Breast epithelium (tissue), 4 donors: ENCODE measurements at regions not wholly inside any gene's neighbourhood (a gene's known extent, or its start where the extent isn't known, plus 50 kb on each side); places are given as distances from the start of the nearest gene placed in this dataset.
"Not testable (repeated sequence)": the region's sequence is repeated elsewhere in the genome, so short reads cannot be mapped to it uniquely, and the experiment has no call there.

Experiments used
- DNase-seq, 2 donors: peaks; one replicate each; pipeline ENCODE4 v3.0.0-alpha.2; 2019; ENCODE audit warnings: low spot score in 2 of 2
- H3K27ac ChIP-seq, 2 donors: fragments of 200-600 bp; sonication (generic) in 1 of 2; one replicate each; pipeline ENCODE4 v1.5.1; 2016 to 2019; ENCODE audit warnings: mild to moderate bottlenecking in 1 of 2
- H3K27me3 ChIP-seq, 2 donors: fragments of 200-600 bp; sonication (generic) in 1 of 2; one replicate each; pipeline versions ENCODE4 v1.5.1 to v1.6.0; 2017 to 2019; ENCODE audit warnings: control low read depth in 1 of 2, mild to moderate bottlenecking in 1 of 2
- H3K36me3 ChIP-seq: fragments of 200-600 bp; one replicate; pipeline ENCODE4 v1.5.1; 2019
- H3K4me1 ChIP-seq, 2 donors: fragments of 200-600 bp; sonication (generic); one replicate each; pipeline ENCODE4 v1.5.1; 2016 to 2019; ENCODE audit warnings: control low read depth in 1 of 2
- H3K4me3 ChIP-seq, 3 donors: fragments of 200-600 bp; sonication (generic); 1 replicate in 2 of 3; 2 replicates in 1 of 3; pipeline ENCODE4 v1.5.1; 2016 to 2019; ENCODE audit warnings: mild to moderate bottlenecking in 3 of 3, moderate library complexity in 2 of 3
- H3K9me3 ChIP-seq, 2 donors: fragments of 200-600 bp; sonication (generic) in 1 of 2; one replicate each; pipeline ENCODE4 v1.5.1; 2016 to 2019; ENCODE audit warnings: control low read depth in 1 of 2
- POLR2A ChIP-seq: fragments of 450-650 bp; IDR thresholded peaks from one replicate; pipeline ENCODE4 v1.6.1; 2016; ENCODE audit warnings: antibody characterized with exemption, mild to moderate bottlenecking, moderate library complexity
- POLR2AphosphoS5 ChIP-seq, 3 donors: sonication (generic); formaldehyde crosslinking; IDR thresholded peaks; one replicate each; pipeline ENCODE4 v1.6.1; 2017; ENCODE audit warnings: antibody characterized with exemption in 3 of 3
- intact Hi-C: fragments of 100-400 bp; cut with DNase I; formaldehyde crosslinking; loops from one replicate; pipeline ENCODE4 v1.15.1; 2023; ENCODE audit warnings: low total_unique reads
- TF ChIP-seq, protein P1 (sequence below), 3 donors: fragments of 450-650 bp; IDR thresholded peaks; one replicate each; pipeline ENCODE4 v1.5.1; 2016 to 2017; ENCODE audit warnings: antibody characterized with exemption in 3 of 3, mild to moderate bottlenecking in 3 of 3, moderate library complexity in 3 of 3

DNA sequence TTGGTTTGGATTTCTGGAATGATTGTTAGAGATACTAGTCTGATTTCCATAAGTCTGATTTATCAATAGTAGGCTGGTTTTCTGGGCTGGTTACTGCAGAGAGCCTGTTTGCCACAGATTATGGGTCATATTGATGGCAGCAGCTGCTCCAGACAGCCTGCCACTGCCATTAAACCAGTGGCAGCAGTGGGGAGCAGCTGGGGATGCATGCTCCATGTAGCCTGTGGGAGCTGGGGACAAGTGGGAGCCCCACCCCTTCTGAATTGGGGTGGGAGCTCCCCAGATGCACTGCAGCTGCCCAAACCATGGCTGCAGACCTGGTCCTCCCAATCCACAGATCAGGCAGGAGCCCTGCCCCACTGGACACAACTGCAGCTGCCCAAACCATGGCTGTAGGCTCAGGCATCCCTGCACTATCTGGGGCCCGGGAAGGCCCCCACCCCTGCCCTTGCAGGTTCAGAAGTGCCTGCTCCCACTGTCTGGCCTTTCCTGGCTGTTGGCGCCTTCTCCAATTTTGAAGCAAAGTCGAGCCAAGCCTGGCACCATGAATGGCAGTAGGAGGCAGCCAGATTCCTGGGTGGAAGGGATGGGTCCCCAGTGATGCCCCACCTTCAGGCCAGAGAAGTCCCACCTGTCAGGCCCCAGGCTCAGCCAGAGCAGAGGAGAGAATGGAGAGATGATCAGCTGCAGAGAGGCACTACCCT, 402.9 kb upstream of the TYRP1 start:
- no peak overlapping the region for H3K27ac ChIP-seq
- no peaks in the 10 kb centered on the region for H3K27me3 ChIP-seq
- intact Hi-C loops: no loop called here
- H3K9me3 ChIP-seq: no peaks in the 10 kb centered on the region
- H3K4me1 ChIP-seq: no peaks in the 10 kb centered on the region
- no peak overlapping the region for H3K4me3 ChIP-seq
- no peak for DNase-seq
- TF ChIP-seq, protein P1, sequence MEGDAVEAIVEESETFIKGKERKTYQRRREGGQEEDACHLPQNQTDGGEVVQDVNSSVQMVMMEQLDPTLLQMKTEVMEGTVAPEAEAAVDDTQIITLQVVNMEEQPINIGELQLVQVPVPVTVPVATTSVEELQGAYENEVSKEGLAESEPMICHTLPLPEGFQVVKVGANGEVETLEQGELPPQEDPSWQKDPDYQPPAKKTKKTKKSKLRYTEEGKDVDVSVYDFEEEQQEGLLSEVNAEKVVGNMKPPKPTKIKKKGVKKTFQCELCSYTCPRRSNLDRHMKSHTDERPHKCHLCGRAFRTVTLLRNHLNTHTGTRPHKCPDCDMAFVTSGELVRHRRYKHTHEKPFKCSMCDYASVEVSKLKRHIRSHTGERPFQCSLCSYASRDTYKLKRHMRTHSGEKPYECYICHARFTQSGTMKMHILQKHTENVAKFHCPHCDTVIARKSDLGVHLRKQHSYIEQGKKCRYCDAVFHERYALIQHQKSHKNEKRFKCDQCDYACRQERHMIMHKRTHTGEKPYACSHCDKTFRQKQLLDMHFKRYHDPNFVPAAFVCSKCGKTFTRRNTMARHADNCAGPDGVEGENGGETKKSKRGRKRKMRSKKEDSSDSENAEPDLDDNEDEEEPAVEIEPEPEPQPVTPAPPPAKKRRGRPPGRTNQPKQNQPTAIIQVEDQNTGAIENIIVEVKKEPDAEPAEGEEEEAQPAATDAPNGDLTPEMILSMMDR (IDR thresholded peaks at IDR 0.05): no peak
- TF ChIP-seq POLR2A: no peak
- TF ChIP-seq POLR2AphosphoS5 (IDR thresholded peaks at IDR 0.05): no peak
- no peaks in the 10 kb centered on the region for H3K36me3 ChIP-seq

- intact Hi-C loops: no loop called here
- Histone ChIP-seq H3K9me3 (peaks cover 0 to 6% of the 10 kb centered on the region in 2 donors), H3K4me3 (no peak overlapping the region), H3K27me3 (no peaks in the 10 kb centered on the region), H3K36me3 (no peaks in the 10 kb centered on the region), H3K27ac (no peak overlapping the region), H3K4me1 (no peaks in the 10 kb centered on the region)
- no peak for DNase-seq
- TF ChIP-seq, protein P1 (IDR thresholded peaks at IDR 0.05): no peak
- no peak for TF ChIP-seq POLR2A
- TF ChIP-seq POLR2AphosphoS5 (IDR thresholded peaks at IDR 0.05): no peak
Observed at GRCh38 chr9:12305211-12305610, 388.0 kb upstream of the TYRP1 start.

DNA sequence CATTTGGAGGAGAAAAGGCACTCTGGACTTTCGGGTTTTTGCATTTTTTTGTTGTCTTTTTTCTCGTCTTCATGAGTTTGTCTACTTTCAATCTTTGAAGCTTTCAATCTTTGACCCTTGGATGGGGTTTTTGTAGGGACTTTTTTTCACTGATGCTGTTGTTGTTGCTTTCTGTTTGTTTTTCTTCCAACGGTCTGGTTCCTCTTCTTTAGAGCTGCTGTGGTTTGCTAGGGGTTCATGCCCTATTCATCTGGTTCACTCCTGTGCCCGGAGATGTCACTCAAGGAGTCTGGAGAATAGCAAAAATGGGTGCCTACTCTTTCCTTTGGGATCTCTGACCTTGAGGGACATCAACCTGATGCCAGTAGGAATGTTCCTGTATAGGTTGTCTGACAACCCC, 378.6 kb upstream of the TYRP1 start:
- H3K27me3 ChIP-seq: no peaks in the 10 kb centered on the region
- no peak overlapping the region for H3K4me3 ChIP-seq
- H3K27ac ChIP-seq: no peak overlapping the region
- TF ChIP-seq POLR2AphosphoS5 (IDR thresholded peaks at IDR 0.05): no peak
- TF ChIP-seq POLR2A: no peak
- TF ChIP-seq, protein P1 (IDR thresholded peaks at IDR 0.05): no peak
- intact Hi-C loops: no loop called here
- peaks cover 0 to 10% of the 10 kb centered on the region in 2 donors for H3K9me3 ChIP-seq
- H3K4me1 ChIP-seq: no peaks in the 10 kb centered on the region
- no peak for DNase-seq
- no peaks in the 10 kb centered on the region for H3K36me3 ChIP-seq

GRCh38 chr9:12318732-12319685, 374.2 kb upstream of the TYRP1 start:
- no peak for TF ChIP-seq POLR2A
- no peak for TF ChIP-seq POLR2AphosphoS5 (IDR thresholded peaks at IDR 0.05)
- TF ChIP-seq, protein P1 (IDR thresholded peaks at IDR 0.05): no peak
- no peak for DNase-seq
- intact Hi-C loops: no loop called here
- Histone ChIP-seq H3K27ac (no peak overlapping the region), H3K4me1 (no peaks in the 10 kb centered on the region), H3K27me3 (no peaks in the 10 kb centered on the region), H3K4me3 (no peak overlapping the region), H3K9me3 (no peaks in the 10 kb centered on the region), H3K36me3 (no peaks in the 10 kb centered on the region)

GRCh38 chr9:12329623-12329985, 363.6 kb upstream of the TYRP1 start:
- Histone ChIP-seq H3K36me3 (no peaks in the 10 kb centered on the region), H3K4me1 (no peaks in the 10 kb centered on the region), H3K4me3 (no peak overlapping the region), H3K9me3 (no peaks in the 10 kb centered on the region), H3K27me3 (no peaks in the 10 kb centered on the region), H3K27ac (no peak overlapping the region)
- DNase-seq: no peak
- intact Hi-C loops: no loop called here
- TF ChIP-seq POLR2AphosphoS5 (IDR thresholded peaks at IDR 0.05) (no peak), POLR2A (no peak)
- TF ChIP-seq, protein P1 (IDR thresholded peaks at IDR 0.05): no peak

DNA sequence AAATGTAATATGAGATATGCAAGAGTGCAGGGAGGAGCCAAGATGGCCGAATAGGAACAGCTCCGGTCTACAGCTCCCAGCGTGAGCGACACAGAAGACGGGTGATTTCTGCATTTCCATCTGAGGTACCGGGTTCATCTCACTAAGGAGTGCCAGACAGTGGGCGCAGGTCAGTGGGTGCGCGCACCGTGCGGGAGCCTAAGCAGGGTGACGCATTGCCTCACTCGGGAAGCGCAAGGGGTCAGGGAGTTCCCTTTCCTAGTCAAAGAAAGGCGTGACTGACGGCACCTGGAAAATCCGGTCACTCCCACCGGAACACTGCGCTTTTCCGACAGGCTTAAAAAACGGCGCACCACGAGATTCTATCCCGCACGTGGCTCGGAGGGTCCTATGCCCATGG, 359.2 kb upstream of the TYRP1 start:
- not testable (repeated sequence) for H3K27me3 ChIP-seq

More for the DNA sequence above, 359.2 kb upstream of the TYRP1 start:
- H3K4me1 ChIP-seq, DNase-seq, H3K9me3 ChIP-seq, H3K4me3 ChIP-seq, H3K36me3 ChIP-seq, intact Hi-C loops, H3K27ac ChIP-seq: not testable (repeated sequence)
